ENCODE measurements at regions not wholly inside any gene's neighbourhood (a gene's known extent, or its start where the extent isn't known, plus 50 kb on each side); places are given as distances from the start of the nearest gene placed in this dataset.

GRCh38 chr4:175306436-175306835 is 388.3 kb downstream of the ADAM29 start:
- TF ChIP-seq CTCF (conservative IDR thresholded peaks at IDR 0.05; ENCODE audit: low read length) (no peak), EZH2phosphoT487 (IDR thresholded peaks at IDR 0.05; ENCODE audit: borderline replicate concordance) (no peak)
